Lower leg skin (tissue), 3 donors: ENCODE measurements at regions not wholly inside any gene's neighbourhood (a gene's known extent, or its start where the extent isn't known, plus 50 kb on each side); places are given as distances from the start of the nearest gene placed in this dataset.

ENCODE experiments used
- CTCF ChIP-seq, 3 donors: fragments of 450-650 bp; IDR thresholded peaks; one replicate each; pipeline ENCODE4 v1.5.1; 2016; ENCODE audit warnings: antibody characterized with exemption in 3 of 3, mild to moderate bottlenecking in 3 of 3, moderate library complexity in 2 of 3
- POLR2A ChIP-seq, 2 donors: fragments of 450-650 bp; IDR thresholded peaks; one replicate each; pipeline ENCODE4 v1.6.1; 2016 to 2017; ENCODE audit warnings: antibody characterized with exemption in 2 of 2, mild to moderate bottlenecking in 1 of 2, moderate library complexity in 1 of 2

GRCh38 chr2:160871953-160872352, 288.3 kb upstream of the TANK start:
- no peak for TF ChIP-seq CTCF (IDR thresholded peaks at IDR 0.05)
- TF ChIP-seq POLR2A (IDR thresholded peaks at IDR 0.05): no peak
